Posterior cingulate gyrus (tissue), 11 donors: ENCODE measurements at regions not wholly inside any gene's neighbourhood (a gene's known extent, or its start where the extent isn't known, plus 50 kb on each side); places are given as distances from the start of the nearest gene placed in this dataset.
"Not testable (repeated sequence)": the region's sequence is repeated elsewhere in the genome, so short reads cannot be mapped to it uniquely, and the experiment has no call there.

Experiments
- DNase-seq, 10 donors: peaks; one replicate each; pipeline versions ENCODE4 v3.0.0 to v3.0.0-alpha.2; 2020 to 2021; ENCODE audit warnings: mixed read lengths in 3 of 10
- intact Hi-C: fragments of 100-400 bp; cut with DNase I; formaldehyde crosslinking; loops from one replicate; pipeline ENCODE4 v1.15.1; 2023

GRCh38 chr16:65333283-65333682, 211.4 kb upstream of the CDH11 start:
- intact Hi-C loops = no loop called here
- DNase-seq = no peak

- DNase-seq = no peak
- intact Hi-C loops = no loop called here
Measured at GRCh38 chr16:65327346-65327745, 205.5 kb upstream of the CDH11 start.

GRCh38 chr16:65323655-65324237, 201.9 kb upstream of the CDH11 start:
- intact Hi-C loops = no loop called here
- no peak for DNase-seq

- intact Hi-C loops = no loop called here
- DNase-seq = no peak
Measured at GRCh38 chr16:65319621-65320231, 197.9 kb upstream of the CDH11 start.

GRCh38 chr16:65318590-65319257, 196.9 kb upstream of the CDH11 start:
- intact Hi-C loops = no loop called here
- no peak for DNase-seq

GRCh38 chr16:65318138-65318537, 196.3 kb upstream of the CDH11 start:
- intact Hi-C loops = no loop called here

GRCh38 chr16:65316808-65317207, 194.9 kb upstream of the CDH11 start:
- DNase-seq = no peak
- intact Hi-C loops = no loop called here

More at GRCh38 chr16:65318138-65318537, 196.3 kb upstream of the CDH11 start:
- DNase-seq = peak in 1 of 10 donors; percentile 59

- peak in 1 of 10 donors; percentile 81 for DNase-seq
- intact Hi-C loops = no loop called here
Measured at GRCh38 chr16:65315081-65315780, 193.4 kb upstream of the CDH11 start.

- DNase-seq = no peak
- intact Hi-C loops = no loop called here
Measured at GRCh38 chr16:65314627-65315008, 192.8 kb upstream of the CDH11 start.

GRCh38 chr16:65313936-65314626, 192.2 kb upstream of the CDH11 start:
- intact Hi-C loops = no loop called here
- DNase-seq = no peak

- intact Hi-C loops = no loop called here
- no peak for DNase-seq
Measured at GRCh38 chr16:65312795-65313194, 190.9 kb upstream of the CDH11 start.

- no peak for DNase-seq
- intact Hi-C loops = no loop called here
Measured at GRCh38 chr16:65312071-65312470, 190.2 kb upstream of the CDH11 start.

- intact Hi-C loops, DNase-seq: not testable (repeated sequence)
Measured at GRCh38 chr16:65310491-65310890, 188.6 kb upstream of the CDH11 start.

- intact Hi-C loops = no loop called here
- no peak for DNase-seq
Measured at GRCh38 chr16:65309354-65309753, 187.5 kb upstream of the CDH11 start.

- intact Hi-C loops = no loop called here
- no peak for DNase-seq
Measured at GRCh38 chr16:65308506-65308905, 186.6 kb upstream of the CDH11 start.

GRCh38 chr16:65307286-65307685, 185.4 kb upstream of the CDH11 start:
- DNase-seq = no peak
- intact Hi-C loops = no loop called here

- DNase-seq = no peak
- intact Hi-C loops = no loop called here
Measured at GRCh38 chr16:65306722-65307121, 184.9 kb upstream of the CDH11 start.

GRCh38 chr16:65306300-65306699, 184.4 kb upstream of the CDH11 start:
- intact Hi-C loops = no loop called here
- DNase-seq = no peak

GRCh38 chr16:65305266-65305959, 183.6 kb upstream of the CDH11 start:
- intact Hi-C loops = no loop called here
- DNase-seq = no peak

- intact Hi-C loops = no loop called here
- no peak for DNase-seq
Measured at GRCh38 chr16:65301029-65301428, 179.2 kb upstream of the CDH11 start.
